K562 (cell line): ENCODE measurements at regions not wholly inside any gene's neighbourhood (a gene's known extent, or its start where the extent isn't known, plus 50 kb on each side); places are given as distances from the start of the nearest gene placed in this dataset.

Experiments
- ATAC-seq: fragments of 200-7000 bp; cut with Tn5 transposase; 3 replicates; pipeline ENCODE4 v1.9.1; 2020; ENCODE audit warnings: moderate library complexity
- BruUV-seq: library from RNA; stranded (reverse); fragments of 400-500 nt; replicated peaks from 2 replicates; lab custom pipeline; 2021; lab: Mats Ljungman, UMichigan
- CTCF ChIA-PET: fragments of 300-600 bp; formaldehyde crosslinking; extraction: SDS; loops from one replicate; lab custom pipeline; 2021; ENCODE audit warnings: low intra/inter-chr PET ratio; lab: Yijun Ruan, JAX
- POLR2A ChIA-PET: fragments of 300-600, 350-650 bp; sonication (Branson Sonifier 250); formaldehyde crosslinking; extraction: SDS; loops from one replicate; lab custom pipeline; 2021; ENCODE audit warnings: antibody characterized with exemption, inconsistent platforms; lab: Yijun Ruan, JAX
- DNase-seq, 4 experiments: peaks; one replicate each; pipeline versions ENCODE4 v3.0.0 to v3.0.0-alpha.2; 2011 to 2018; ENCODE audit warnings: low spot score in 3 of 4, mixed read lengths in 3 of 4; ENCODE audit errors: extremely low read depth in 1 of 4
- FAIRE-seq: peaks from 2 replicates; lab custom pipeline; 2011; peaks lifted over from hg19 to GRCh38; lab: Jason Lieb, UNC
- H2AFZ ChIP-seq: 2 replicates; pipeline ENCODE4 v1.6.0; 2011; ENCODE audit warnings: low read depth, low read length, control low read depth, inconsistent platforms
- H3K27ac ChIP-seq: fragments of 200-600 bp; 3 replicates; pipeline ENCODE4 v1.8.0; 2011; ENCODE audit warnings: low read depth, mild to moderate bottlenecking, control low read depth, inconsistent platforms, low read length, moderate library complexity, mixed read lengths; ENCODE audit errors: extremely low read depth
- H3K27me3 ChIP-seq, 2 experiments: fragments of 300-600 bp in 1 of 2; 2 replicates in 1 of 2; 3 replicates in 1 of 2; pipeline versions ENCODE4 v1.6.0 to v1.8.0; 2011; ENCODE audit warnings: inconsistent platforms in 2 of 2, low read length in 2 of 2, mild to moderate bottlenecking in 1 of 2, mixed read lengths in 1 of 2, moderate library complexity in 1 of 2; ENCODE audit not compliant: control insufficient read depth in 2 of 2, insufficient read depth in 2 of 2
- H3K36me3 ChIP-seq: fragments of 300-600 bp; 3 replicates; pipeline ENCODE4 v1.8.0; 2011; ENCODE audit warnings: mild to moderate bottlenecking, low read length, inconsistent platforms; ENCODE audit not compliant: control insufficient read depth, insufficient read depth
- H3K4me1 ChIP-seq, 2 experiments: fragments of 200-600 bp in 1 of 2; replicated peaks in 1 of 2; 2 replicates in 1 of 2; 3 replicates in 1 of 2; pipeline versions ENCODE4 v1.5.1 to v1.8.0; 2011; ENCODE audit warnings: inconsistent platforms in 2 of 2, low read length in 2 of 2, mild to moderate bottlenecking in 1 of 2, mixed read lengths in 1 of 2, moderate library complexity in 1 of 2; ENCODE audit not compliant: control insufficient read depth in 2 of 2, insufficient read depth in 2 of 2
- H3K4me2 ChIP-seq: 2 replicates; pipeline ENCODE4 v1.6.1; 2011; ENCODE audit warnings: low read length, control low read depth, inconsistent platforms, mixed read lengths; ENCODE audit not compliant: insufficient read depth
- H3K4me3 ChIP-seq: fragments of 200-600 bp; sonication (generic), shearing (Covaris generic); 2 replicates; pipeline ENCODE4 v1.5.1; 2016; ENCODE audit warnings: control low read depth, inconsistent platforms
- H3K79me2 ChIP-seq: fragments of 200-600 bp; 3 replicates; pipeline ENCODE4 v1.8.0; 2011; ENCODE audit warnings: low read length, inconsistent platforms; ENCODE audit not compliant: control insufficient read depth, insufficient read depth
- H3K9ac ChIP-seq, 2 experiments: 2 replicates each; pipeline versions ENCODE4 v1.6.0 to v1.6.1; 2011; ENCODE audit warnings: low read depth in 2 of 2, low read length in 2 of 2, control low read depth in 1 of 2, inconsistent platforms in 1 of 2, mild to moderate bottlenecking in 1 of 2, mixed read lengths in 1 of 2; ENCODE audit not compliant: insufficient read depth in 1 of 2
- H3K9me1 ChIP-seq: one replicate; pipeline ENCODE4 v1.6.0; 2011; ENCODE audit warnings: inconsistent platforms, mild to moderate bottlenecking, low read length, moderate library complexity; ENCODE audit not compliant: control insufficient read depth, insufficient read depth
- H3K9me3 ChIP-seq: replicated peaks from 2 replicates; pipeline ENCODE4 v1.5.1; 2011; ENCODE audit warnings: low read depth, low read length, inconsistent platforms; ENCODE audit not compliant: control insufficient read depth, insufficient read depth
- H4K20me1 ChIP-seq: replicated peaks from 2 replicates; pipeline ENCODE4 v1.6.1; 2011; ENCODE audit warnings: low read length, inconsistent platforms, mixed read lengths; ENCODE audit not compliant: control insufficient read depth, insufficient read depth
- HNRNPUL1 ChIP-seq: fragments of 200-400 bp; formaldehyde crosslinking; IDR thresholded peaks from 2 replicates; pipeline ENCODE4 v1.6.1; 2017; ENCODE audit warnings: low read length
- KAT8 ChIP-seq: fragments of 450-650 bp; IDR thresholded peaks from 2 replicates; pipeline ENCODE4 v1.6.1; 2016; ENCODE audit warnings: low read depth, mild to moderate bottlenecking
- MAFF ChIP-seq: IDR thresholded peaks from 2 replicates; pipeline ENCODE4 v1.6.1; 2012; ENCODE audit warnings: low read length, improper control_type of control experiment
- PHF8 ChIP-seq: fragments of 200-600 bp; sonication (generic); IDR thresholded peaks from 2 replicates; pipeline ENCODE4 v1.6.1; 2012; ENCODE audit warnings: mixed run types, mild to moderate bottlenecking, inconsistent platforms, low read length, moderate library complexity, borderline replicate concordance
- RFX7 ChIP-seq: fragments of 250-450 bp; sonication (Bioruptor Pico); IDR thresholded peaks from 2 replicates; pipeline ENCODE4 v1.5.1; 2021; ENCODE audit warnings: mild to moderate bottlenecking
- TCF7L2 ChIP-seq: fragments of 150-350 bp; IDR thresholded peaks from 2 replicates; pipeline ENCODE4 v1.6.1; 2016; ENCODE audit warnings: low read depth, mild to moderate bottlenecking, low read length, moderate library complexity
- YY1 ChIP-seq, 3 experiments: IDR thresholded peaks; 2 replicates each; pipeline ENCODE4 v1.6.1; 2011; ENCODE audit warnings: low read length in 2 of 3, mild to moderate bottlenecking in 2 of 3, moderate library complexity in 2 of 3, borderline replicate concordance in 1 of 3, control low read depth in 1 of 3, low read depth in 1 of 3; ENCODE audit not compliant: insufficient read depth in 3 of 3, insufficient replicate concordance in 2 of 3, control insufficient read depth in 1 of 3, insufficient read length in 1 of 3; ENCODE audit errors: extremely low read depth in 1 of 3
- ZNF239 ChIP-seq: fragments of 250-450 bp; sonication (Bioruptor Pico); IDR thresholded peaks from 2 replicates; pipeline ENCODE4 v1.4.0; 2020; ENCODE audit warnings: mild to moderate bottlenecking
- WGBS: fragments of 100-300 bp; shearing (Covaris generic); methylation state at CpG from one replicate; pipeline ENCODE4 v1.1.6; 2016; ENCODE audit warnings: low coverage, mixed read lengths; ENCODE audit not compliant: insufficient coverage; ENCODE audit errors: missing lambda C conversion rate; 5-methylcytosine and 5-hydroxymethylcytosine counted together
- in situ Hi-C: fragments of 300-500 bp; cut with MboI; formaldehyde crosslinking; loops from 4 replicates; pipeline ENCODE4 v1.15.0; 2018; ENCODE audit warnings: inconsistent platforms, mixed read lengths
- intact Hi-C: fragments of 100-400 bp; cut with micrococcal nuclease; formaldehyde crosslinking; loops from 2 replicates; pipeline ENCODE4 v1.14.2; 2022
- TF ChIP-seq, protein P1 (sequence below), 2 experiments: fragments of 450-650 bp in 1 of 2; sonication (generic) in 1 of 2; formaldehyde crosslinking in 1 of 2; IDR thresholded peaks in 1 of 2; conservative IDR thresholded peaks in 1 of 2; 2 replicates each; pipeline versions ENCODE4 v1.6.1 to v1.8.1; 2016 to 2023; ENCODE audit warnings: mild to moderate bottlenecking in 2 of 2, moderate library complexity in 2 of 2, inconsistent platforms in 1 of 2, missing genetic modification reagents in 1 of 2
- TF ChIP-seq, protein P2 (sequence below), 2 experiments: fragments of 450-650 bp; formaldehyde crosslinking in 1 of 2; IDR thresholded peaks; 2 replicates each; pipeline versions ENCODE4 v1.4.0 to v1.6.1; 2014 to 2020; ENCODE audit warnings: mild to moderate bottlenecking in 2 of 2, borderline replicate concordance in 1 of 2, low read depth in 1 of 2

- TF ChIP-seq RFX7 (CRISPR knock-in tag) (no peak), HNRNPUL1 (no peak), KAT8 (no peak), ZNF239 (CRISPR knock-in tag) (no peak), PHF8 (no peak)
Measured at GRCh38 chr2:238714038-238714528, 133.8 kb upstream of the TWIST2 start (continued).

- H4K20me1 ChIP-seq: no peaks in the 10 kb centered on the region
- H2AFZ ChIP-seq: no peak overlapping the region
- H3K9me3 ChIP-seq: no peaks in the 10 kb centered on the region
- TF ChIP-seq TCF7L2: no peak
- TF ChIP-seq, protein P1, sequence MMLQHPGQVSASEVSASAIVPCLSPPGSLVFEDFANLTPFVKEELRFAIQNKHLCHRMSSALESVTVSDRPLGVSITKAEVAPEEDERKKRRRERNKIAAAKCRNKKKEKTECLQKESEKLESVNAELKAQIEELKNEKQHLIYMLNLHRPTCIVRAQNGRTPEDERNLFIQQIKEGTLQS (IDR thresholded peaks at IDR 0.05): no peak
- TF ChIP-seq, protein P1 (CRISPR knock-in tag; conservative IDR thresholded peaks at IDR 0.05): no peak
- no peak for TF ChIP-seq YY1 (IDR thresholded peaks at IDR 0.05; ENCODE audit: borderline replicate concordance in 1 of 3, control insufficient read depth in 1 of 3, extremely low read depth in 1 of 3, insufficient read depth in 3 of 3, insufficient read length in 1 of 3, insufficient replicate concordance in 2 of 3, low read depth in 1 of 3, low read length in 2 of 3)
- TF ChIP-seq MAFF: no peak
- TF ChIP-seq, protein P2, sequence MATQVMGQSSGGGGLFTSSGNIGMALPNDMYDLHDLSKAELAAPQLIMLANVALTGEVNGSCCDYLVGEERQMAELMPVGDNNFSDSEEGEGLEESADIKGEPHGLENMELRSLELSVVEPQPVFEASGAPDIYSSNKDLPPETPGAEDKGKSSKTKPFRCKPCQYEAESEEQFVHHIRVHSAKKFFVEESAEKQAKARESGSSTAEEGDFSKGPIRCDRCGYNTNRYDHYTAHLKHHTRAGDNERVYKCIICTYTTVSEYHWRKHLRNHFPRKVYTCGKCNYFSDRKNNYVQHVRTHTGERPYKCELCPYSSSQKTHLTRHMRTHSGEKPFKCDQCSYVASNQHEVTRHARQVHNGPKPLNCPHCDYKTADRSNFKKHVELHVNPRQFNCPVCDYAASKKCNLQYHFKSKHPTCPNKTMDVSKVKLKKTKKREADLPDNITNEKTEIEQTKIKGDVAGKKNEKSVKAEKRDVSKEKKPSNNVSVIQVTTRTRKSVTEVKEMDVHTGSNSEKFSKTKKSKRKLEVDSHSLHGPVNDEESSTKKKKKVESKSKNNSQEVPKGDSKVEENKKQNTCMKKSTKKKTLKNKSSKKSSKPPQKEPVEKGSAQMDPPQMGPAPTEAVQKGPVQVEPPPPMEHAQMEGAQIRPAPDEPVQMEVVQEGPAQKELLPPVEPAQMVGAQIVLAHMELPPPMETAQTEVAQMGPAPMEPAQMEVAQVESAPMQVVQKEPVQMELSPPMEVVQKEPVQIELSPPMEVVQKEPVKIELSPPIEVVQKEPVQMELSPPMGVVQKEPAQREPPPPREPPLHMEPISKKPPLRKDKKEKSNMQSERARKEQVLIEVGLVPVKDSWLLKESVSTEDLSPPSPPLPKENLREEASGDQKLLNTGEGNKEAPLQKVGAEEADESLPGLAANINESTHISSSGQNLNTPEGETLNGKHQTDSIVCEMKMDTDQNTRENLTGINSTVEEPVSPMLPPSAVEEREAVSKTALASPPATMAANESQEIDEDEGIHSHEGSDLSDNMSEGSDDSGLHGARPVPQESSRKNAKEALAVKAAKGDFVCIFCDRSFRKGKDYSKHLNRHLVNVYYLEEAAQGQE (IDR thresholded peaks at IDR 0.05; ENCODE audit: borderline replicate concordance): no peak
- TF ChIP-seq, protein P2 (CRISPR knock-in tag; IDR thresholded peaks at IDR 0.05; ENCODE audit: low read depth): no peak
- H3K4me2 ChIP-seq: no peak overlapping the region
- no peak for DNase-seq
- H3K36me3 ChIP-seq: no peaks in the 10 kb centered on the region
- no peaks in the 10 kb centered on the region for H3K9me1 ChIP-seq
- intact Hi-C loops: no loop called here
- no peak for ATAC-seq
- CTCF ChIA-PET: no interaction called here
- 17% methylated on average over 11 of the region's 12 CpGs for WGBS
- no peak for FAIRE-seq
- no peak overlapping the region for H3K27ac ChIP-seq
- peaks cover 0 to 9% of the 10 kb centered on the region in 2 experiments; a peak in 1 of 5 replicates for H3K27me3 ChIP-seq
- BruUV-seq: no TSS peak
- in situ Hi-C loops: no loop called here
- POLR2A ChIA-PET: interaction anchor here (0.8 kb wide), 1 partner anchor 252 kb away, joined by 4 read pairs; no protein-coding TSS in a partner anchor
- no peak overlapping the region for H3K9ac ChIP-seq
- no peaks in the 10 kb centered on the region for H3K4me1 ChIP-seq
- no peaks in the 10 kb centered on the region for H3K79me2 ChIP-seq
- no peak overlapping the region for H3K4me3 ChIP-seq
Measured at GRCh38 chr2:238716171-238716570, 131.7 kb upstream of the TWIST2 start.
